Smooth muscle cell of the brain vasculature (primary cell): ENCODE measurements at regions not wholly inside any gene's neighbourhood (a gene's known extent, or its start where the extent isn't known, plus 50 kb on each side); places are given as distances from the start of the nearest gene placed in this dataset.

Experiments
- DNase-seq: peaks from one replicate; pipeline ENCODE4 v3.0.0-alpha.2; 2012; ENCODE audit warnings: low read depth, low spot score

DNA sequence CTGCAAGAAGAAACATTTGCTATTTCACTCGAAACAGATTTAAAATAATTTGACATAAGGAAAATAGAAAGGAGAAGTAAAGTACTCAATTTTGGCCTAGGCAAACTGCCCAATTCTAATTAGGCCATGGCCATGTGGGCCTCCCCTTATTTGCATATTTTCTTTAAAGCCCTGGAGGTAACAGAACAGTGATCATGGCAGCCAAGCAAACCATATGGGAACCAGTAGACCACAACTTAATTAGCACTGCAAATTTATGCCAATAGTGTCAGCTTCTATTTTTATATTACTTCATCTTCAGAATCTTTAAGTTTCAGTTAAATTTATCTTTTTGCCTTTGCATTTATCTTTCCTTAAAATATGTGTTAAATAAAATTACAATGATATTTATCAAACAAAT, 63.3 kb upstream of the THSD7A start:
- no peak for DNase-seq

DNA sequence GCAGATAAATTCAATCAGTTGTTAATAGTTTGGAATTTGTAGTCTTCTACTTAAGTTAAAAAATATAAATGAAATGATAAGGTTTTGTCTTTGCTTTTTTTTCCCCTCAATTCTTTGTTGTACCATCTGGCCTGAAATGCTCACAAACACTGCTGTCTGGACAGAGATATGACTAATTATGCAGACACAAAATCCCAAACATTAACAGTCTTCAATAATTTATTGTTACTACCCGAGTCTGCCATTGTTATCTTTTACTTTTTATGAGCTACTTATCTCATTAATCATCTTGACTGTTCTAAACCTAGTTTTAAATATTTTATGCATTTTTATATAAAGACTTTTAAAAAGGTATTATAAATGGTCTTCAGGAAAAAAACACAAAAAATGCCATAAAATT, 64.7 kb upstream of the THSD7A start:
- DNase-seq: no peak

DNA sequence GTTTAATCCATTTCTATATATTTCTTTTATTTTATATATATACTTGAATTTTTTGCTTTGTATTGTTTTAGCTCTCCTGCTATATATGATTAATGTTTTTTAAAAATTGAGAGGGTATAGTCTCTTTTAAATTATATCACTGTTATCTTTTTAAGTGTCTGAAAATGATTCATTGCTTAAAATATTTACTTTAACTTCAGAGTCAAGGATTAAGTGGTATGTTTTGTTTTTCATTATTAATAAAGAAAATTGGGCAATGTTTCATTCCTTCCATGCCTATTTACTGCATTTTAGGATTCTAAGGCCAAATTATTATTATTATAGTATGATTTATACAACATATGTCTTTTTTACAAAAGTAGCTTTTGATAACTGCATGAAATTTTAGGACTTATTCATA, 67.2 kb upstream of the THSD7A start:
- no peak for DNase-seq

DNA sequence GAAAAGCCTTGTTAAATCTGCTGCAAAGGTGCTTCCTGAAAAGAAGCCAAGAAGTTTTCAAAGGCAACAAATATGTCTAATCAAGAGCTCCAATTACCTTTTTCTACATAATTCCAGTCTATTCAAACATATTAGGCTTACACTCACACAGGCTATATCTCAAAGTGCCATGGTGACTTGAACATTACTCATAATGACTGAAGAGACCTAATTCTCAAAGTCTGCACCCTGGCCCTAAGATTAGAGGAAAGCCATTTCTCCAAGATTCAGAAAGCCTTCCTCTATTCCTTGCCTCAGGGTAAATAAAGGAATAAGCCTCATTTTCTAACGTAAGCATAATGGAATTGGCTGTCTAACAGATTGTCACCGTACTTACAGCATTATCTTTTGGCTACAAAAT, 78.3 kb upstream of the THSD7A start:
- DNase-seq: no peak

DNA sequence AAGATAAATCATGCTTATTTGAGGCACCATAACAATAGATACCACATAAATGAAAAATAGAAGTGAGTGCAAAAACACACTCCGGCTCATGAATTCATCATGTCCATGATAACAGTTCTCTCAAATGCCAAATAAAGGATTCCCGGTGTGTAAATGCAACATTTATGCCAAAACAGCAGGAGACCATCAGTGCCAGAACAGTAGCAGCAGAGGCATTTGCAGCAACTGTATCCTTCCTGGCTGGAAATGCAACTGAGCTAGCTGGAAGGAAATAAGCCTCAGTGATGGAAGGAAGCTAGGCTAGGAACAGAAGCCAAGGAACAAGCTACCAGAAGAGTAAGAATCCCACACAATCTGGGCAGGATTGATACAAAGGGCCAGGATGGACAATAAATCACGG, 79.9 kb upstream of the THSD7A start:
- DNase-seq: no peak

DNA sequence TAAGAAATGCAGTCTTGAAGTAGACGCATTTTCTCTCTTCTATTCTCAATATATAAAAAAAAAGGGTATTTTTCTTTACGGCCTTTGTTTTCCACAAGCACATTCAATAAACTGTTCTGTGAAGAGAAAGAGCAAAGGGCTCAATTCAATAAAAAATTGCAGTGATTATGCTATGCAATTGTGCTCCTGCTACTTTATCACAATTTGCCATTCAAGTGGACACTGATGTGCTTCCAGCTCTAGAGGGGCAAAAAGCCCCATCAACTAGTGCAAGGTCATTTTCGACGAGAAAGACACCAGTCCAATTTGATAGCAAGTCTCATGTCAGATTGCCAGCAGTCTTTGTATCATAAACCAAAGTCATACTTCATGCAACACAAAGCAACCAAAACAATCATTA, 82.6 kb upstream of the THSD7A start:
- DNase-seq: no peak

DNA sequence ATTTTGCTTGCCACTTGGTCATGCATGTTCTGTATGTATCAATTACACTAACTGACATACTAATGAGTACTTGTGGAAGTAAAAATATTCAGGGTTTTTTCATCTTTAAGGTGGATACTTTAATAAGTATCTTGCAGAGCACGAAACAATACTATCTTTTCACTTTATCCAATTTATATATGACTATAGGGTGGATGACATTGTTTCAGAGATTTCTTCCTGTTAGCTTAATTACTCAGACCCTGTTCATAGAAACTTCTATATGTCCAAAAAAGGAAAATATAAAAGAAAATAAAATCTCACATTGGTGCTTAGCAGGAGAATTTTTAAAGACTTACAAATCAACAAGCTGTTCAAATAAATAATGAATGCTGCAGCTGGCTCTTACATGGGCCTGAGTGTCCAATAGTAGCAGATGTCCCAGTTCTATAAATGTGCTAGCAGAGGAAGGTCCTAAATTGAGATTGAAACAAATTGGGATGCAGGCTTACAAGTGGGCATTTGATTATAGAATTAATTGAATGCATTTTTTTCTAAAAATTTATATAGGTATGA, 91.5 kb upstream of the THSD7A start:
- no peak for DNase-seq

DNA sequence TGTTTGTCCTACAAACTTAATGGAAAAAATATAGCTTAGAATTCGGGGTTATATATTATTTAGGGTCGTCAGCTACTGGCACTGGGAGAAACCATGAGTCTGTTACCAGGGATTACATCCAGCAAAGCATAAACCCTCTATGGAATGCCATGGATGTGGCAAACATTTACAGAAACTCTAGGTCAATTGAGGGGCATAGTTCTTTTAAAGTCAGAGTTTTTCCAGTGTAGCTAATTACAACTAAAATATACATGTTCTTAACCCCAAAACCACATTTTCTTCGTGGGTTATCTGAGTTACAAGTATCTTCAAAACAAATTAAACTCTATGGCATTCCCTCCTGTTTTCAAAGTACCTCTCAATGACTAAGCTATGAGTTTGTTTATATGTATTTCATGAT, 99.3 kb upstream of the THSD7A start:
- no peak for DNase-seq

DNA sequence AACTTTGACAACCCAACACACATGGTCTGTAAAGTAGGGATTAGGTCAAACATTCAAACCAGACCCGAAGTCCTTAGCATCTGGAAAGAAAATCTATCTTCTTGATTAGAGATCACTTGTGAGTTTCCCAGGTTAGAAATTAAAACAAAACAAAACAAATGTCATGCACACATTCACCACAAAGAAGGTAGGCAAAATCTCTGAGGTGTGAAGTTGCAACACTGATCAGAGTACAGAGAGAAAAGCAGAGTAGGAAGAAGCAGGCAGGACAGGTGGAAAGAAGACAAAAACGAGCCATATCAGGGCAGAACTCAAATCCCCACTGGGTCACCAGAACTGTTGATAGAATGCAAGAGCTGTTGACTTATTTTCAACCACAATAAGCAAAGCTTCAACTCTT, 102.8 kb upstream of the THSD7A start:
- DNase-seq: no peak

DNA sequence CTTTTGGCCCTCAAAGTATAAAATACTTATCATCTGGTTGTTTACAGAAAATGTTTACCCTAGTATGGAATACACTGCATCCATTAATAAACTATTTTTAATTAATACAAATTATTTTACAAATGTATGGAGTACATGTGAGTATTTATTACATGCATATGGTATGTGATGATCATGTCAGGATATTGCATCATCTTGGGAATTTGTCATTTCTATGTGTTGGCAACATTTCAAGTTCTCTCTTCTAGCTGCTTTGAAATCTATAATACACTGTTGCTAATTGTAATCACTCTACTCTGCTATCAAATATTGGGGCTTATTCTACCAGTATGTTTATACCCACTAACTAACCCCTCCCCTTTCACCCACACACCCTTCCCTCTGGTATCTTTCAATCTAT, 103.9 kb upstream of the THSD7A start:
- DNase-seq: no peak

DNA sequence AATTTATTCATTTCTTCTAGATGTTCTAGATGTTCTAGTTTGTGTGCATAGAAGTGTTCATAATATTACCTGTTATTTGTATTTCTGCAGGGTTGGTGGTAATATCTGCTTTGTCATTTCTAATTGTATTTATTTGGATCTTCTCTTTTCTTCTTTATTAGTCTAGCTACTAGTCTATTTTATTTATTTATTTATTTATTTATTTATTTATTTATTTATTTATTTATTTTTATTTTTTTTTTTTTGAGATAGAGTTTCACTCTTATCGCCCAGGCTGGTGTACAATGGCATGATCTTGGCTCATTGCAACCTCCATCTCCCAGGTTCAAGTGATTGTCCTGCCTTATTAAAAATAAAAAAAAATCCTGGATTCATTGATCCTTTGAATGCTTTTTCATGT, 114.8 kb upstream of the THSD7A start:
- no peak for DNase-seq

DNA sequence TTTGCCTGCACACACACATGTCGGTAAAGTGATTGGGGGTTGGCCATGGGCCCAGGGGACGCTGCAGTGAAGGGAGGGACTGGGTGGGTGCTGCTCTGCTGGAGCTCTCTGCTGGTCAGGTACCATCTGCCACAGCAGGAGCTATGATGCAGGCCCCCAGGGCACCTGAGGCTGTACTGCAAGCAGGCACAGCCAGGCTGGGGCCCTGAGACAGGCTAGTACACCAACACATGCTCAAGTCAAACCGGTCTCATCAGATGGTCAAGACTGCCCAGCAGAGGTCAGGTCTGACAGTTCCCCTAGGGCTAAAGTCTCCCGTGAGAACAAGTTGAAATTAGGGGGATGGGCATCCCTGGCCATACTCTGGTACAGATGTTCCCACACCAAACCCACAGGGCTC, 118.3 kb upstream of the THSD7A start:
- no peak for DNase-seq

DNA sequence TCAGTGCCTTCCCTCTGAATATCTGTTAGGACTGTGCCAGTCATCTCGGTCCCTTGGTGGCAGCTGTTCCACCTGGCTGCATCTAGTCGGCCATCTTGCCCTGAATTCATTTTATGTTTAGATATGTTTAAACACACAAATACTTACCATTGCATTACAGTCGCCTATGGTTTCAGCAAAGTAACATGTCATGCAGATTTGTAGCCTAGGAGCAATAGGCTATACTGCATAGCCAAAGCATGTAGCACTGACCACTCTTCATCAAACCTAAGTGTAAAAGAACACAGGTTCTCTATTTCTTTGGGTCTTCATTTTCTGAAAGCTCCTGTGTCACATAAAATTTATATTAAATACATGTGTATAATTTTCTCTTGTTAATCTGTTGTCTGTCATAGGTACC, 118.9 kb upstream of the THSD7A start:
- DNase-seq: no peak

DNA sequence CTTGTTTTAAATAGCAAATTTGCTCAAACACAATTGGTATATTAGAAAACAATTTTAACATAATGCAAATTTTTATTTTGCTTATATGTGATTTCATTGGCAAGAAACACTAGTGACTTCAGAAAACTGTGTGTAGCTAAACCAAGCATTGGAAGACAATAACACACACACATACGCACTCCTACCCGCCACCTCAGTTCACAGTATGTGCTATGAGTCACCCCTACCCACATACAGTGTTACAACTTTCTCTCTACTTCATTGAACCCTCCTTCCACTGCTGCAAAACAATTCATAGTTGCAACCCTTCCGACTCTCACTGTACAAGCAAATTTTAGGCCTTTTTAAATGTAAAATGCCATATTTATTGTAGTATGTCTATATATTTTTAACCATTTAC, 119.9 kb upstream of the THSD7A start:
- DNase-seq: no peak

DNA sequence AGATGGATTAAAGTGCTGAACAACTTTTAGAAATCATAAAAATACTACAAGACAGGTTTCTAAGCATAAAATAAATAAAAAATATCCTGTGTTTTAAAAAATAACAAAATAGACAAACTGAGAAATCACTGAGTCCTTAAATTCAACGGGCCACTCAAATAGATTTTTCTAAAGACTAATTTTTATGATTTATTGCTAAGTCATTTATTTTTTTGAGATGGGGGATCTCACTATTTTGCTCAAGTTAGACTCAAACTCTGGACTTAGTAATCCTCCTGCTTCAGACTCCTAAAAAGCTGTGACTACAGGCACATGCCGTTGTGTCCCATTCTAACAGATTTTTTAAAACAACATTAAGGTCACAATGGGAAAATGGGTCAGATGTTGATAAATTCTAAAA, 121.0 kb upstream of the THSD7A start:
- DNase-seq: no peak

DNA sequence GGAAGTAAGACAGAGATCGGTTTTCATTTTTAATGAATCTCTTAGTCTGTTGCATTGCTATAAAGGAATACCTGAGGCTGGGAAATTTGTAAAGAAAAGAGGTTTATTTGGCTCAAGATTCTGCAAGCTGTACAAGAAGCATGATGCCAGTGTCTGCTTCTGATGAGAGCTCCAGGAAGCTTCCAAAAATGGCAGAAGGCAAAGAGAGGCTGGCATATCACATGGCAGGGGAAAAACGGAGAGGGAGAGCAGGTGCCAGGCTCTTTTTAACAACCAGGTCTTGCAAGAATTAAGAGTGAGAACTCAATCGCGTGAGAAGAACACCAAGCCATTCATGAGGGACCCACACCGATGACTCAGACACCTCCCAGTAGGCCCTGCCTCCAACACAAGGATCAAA, 125.0 kb upstream of the THSD7A start:
- no peak for DNase-seq

DNA sequence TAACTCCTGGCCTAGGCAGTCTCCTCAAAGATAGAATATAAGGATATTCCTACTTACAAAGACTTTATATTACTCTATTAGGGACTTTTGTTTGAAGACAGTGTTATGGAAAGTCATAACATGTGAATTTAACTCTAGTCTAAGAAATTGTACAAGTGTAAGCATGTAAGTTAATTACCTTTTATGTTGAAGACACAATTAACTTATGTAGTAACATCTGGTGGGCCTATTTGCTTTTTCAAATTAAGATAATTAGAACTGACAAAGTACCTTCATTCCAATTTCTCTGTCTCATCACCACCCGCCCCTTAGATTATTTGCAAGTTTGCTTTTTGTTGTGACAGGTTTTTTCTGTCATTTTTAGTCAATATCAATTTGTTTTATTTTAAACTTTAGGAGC, 126.0 kb upstream of the THSD7A start:
- no peak for DNase-seq

DNA sequence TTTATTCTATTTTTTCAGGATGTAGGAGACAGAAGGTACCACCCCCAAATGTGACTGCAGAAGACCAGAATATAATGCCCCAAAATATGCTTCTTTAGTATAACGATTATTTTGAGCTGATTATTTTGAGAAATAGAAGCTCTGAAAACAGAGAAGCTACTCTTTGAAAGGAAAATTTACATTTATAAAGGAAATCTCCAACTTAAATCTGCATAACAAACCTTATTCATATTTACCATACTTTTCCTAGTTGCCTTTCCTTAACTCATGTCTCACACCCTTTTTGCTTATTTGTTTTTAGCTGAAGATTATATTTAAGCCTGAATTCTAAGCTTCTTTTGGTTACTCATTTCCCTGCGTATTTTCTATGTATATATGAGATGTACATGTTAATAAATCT, 127.1 kb upstream of the THSD7A start:
- no peak for DNase-seq

DNA sequence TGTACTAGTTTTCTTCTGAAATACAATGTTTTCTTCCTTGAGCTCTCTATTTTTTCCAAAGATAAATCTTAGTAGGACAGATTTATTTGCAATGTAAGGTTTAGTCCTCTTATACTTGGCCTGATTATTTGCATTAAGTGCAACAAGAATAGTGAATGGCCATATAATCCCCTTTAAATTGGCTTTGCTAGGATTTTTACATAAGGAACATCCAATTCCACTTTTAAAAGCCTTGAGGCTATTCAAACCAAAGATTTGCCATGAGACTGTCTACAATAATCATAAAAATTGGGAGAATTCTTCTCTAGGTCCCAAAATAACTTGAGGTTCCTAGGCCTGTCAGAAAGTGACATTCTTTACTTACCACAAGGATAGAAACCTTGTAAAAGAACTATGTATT, 128.6 kb upstream of the THSD7A start:
- no peak for DNase-seq

DNA sequence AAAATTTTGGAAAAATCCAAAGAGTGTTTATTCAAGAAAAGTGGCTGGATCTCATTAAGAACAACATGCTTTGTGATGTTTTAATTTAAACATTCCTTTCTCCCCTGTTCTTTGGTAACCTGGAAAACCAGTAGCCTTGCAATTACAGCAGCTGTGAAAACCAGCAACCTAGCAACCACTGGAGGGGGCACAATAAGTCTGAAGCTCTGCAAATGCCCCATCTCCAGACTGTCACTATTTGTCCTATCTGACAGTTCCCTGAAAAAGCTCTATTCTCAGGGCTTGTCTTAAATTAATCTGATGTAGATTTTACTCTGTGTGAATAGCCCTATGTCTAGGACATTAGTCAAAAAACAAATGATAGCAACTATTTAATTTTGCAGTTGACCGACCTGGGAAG, 137.6 kb upstream of the THSD7A start:
- no peak for DNase-seq

DNA sequence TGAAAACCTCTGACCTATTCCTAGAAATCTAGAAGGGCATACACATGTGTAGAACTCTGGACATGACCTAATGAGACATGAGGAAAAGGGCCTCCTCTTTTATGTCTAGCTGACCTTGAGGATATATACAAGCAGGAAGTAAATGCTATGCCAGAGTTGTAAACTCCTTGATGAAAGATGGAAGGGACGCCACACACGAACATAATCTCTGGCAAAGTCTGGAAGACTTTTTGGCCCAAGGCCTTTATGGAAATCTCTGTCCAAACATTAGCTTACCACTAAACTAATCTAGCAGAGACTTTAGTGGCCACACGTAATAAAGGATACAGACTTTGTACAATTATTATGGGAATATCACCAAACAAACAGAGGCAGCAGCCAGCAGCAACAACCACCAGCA, 138.1 kb upstream of the THSD7A start:
- no peak for DNase-seq

DNA sequence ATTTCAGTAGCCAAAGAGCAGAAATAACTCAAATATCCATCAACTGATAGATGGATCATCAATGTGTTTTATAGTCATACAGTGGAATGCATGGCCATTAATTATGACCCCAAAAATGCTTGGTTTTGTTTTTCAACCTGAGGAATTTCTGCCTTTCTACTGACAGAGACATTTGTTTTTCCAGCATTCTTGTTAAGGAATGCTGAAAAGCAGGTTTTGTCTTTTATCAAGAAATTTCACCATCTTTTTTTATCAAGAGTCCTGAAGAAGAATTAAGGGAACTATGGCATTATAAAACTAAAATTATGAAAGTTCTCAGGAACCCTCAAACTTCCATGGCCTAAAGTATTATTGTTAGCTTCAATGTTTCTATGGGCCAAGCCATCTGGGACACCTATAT, 153.4 kb upstream of the THSD7A start:
- no peak for DNase-seq

DNA sequence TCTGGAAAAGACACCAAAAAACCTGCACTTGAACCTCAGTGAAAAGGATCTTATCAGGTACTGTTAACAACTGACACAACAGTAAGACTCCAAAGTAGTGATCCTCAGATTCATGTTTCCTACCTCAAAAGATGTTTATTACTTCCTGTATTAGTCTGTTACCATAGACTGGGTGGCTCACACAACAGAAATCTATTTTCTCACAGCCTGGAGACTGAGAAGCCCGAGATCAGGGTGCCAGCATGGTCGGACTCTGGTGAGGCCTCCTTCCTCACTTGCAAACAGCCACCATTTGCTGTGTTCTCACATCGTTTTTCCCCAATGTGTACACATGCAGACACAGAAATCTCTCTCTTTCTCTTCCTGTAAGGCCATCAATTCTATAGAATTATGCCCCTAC, 154.0 kb upstream of the THSD7A start:
- DNase-seq: no peak

DNA sequence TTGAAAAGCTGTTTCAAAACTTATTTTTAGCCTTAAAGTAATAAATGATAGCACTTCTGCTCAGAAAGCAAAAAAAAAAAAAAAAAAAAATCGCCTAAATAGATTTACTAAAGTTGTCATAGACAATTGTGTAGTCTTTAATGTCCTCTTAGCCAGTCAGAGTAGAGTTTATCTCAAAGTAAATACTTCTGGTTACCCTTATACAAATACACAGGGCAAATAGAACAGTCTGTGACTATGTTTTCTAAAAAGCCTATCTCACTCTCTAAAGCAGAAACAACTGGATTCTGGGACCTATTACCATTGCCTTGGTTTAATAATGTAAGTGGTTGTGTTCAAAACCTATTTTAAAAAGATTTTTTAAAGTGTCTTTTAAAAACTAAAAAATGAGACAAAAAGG, 156.2 kb upstream of the THSD7A start:
- no peak for DNase-seq

DNA sequence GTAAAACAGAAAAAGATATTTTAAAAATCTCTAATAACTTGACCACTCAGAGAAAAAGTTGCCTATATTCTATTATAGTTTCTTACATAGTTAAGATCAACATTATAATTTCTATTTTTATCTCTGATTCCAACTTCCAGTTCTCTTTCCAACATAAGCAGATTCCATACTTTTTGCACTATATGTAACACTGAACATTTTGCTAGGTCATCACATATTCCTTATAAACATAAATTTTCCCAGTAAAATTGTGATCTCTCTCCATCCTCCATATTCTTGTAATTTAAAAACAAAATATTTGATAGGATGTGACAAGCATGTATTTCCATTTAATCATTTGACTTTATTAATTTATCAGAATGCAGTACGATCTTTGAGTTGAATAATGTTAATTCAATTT, 170.4 kb upstream of the THSD7A start:
- DNase-seq: no peak
